Keratinocyte (primary cell): ENCODE measurements at regions not wholly inside any gene's neighbourhood (a gene's known extent, or its start where the extent isn't known, plus 50 kb on each side); places are given as distances from the start of the nearest gene placed in this dataset.

Source experiments
- DNase-seq: peaks from one replicate; pipeline ENCODE4 v3.0.0-alpha.2; 2011; ENCODE audit warnings: low read depth, missing footprints, low spot score
- FAIRE-seq: peaks from 2 replicates; lab custom pipeline; 2011; peaks lifted over from hg19 to GRCh38; lab: Jason Lieb, UNC
- H2AFZ ChIP-seq: 2 replicates; pipeline ENCODE4 v1.6.0; 2012; ENCODE audit warnings: low read length, control low read depth, inconsistent platforms; ENCODE audit not compliant: control insufficient read depth
- H3K27ac ChIP-seq: 2 replicates; pipeline ENCODE4 v1.5.1; 2011; ENCODE audit warnings: low read length; ENCODE audit not compliant: control insufficient read depth, insufficient read depth
- H3K27me3 ChIP-seq: 3 replicates; pipeline ENCODE4 v1.6.0; 2011; ENCODE audit warnings: low read length; ENCODE audit not compliant: control insufficient read depth, insufficient read depth; ENCODE audit errors: extremely low read depth
- H3K36me3 ChIP-seq, 2 experiments: 2 replicates in 1 of 2; 3 replicates in 1 of 2; pipeline ENCODE4 v1.5.1; 2011; ENCODE audit warnings: low read length in 2 of 2, mild to moderate bottlenecking in 1 of 2; ENCODE audit not compliant: control insufficient read depth in 2 of 2, insufficient read depth in 2 of 2; ENCODE audit errors: extremely low read depth in 1 of 2
- H3K4me1 ChIP-seq: 3 replicates; pipeline ENCODE4 v1.5.1; 2011; ENCODE audit warnings: low read length; ENCODE audit not compliant: control insufficient read depth, insufficient read depth; ENCODE audit errors: extremely low read depth
- H3K4me2 ChIP-seq: 3 replicates; pipeline ENCODE4 v1.6.0; 2011; ENCODE audit warnings: low read depth, low read length; ENCODE audit not compliant: control insufficient read depth, insufficient read depth; ENCODE audit errors: extremely low read depth
- H3K4me3 ChIP-seq, 3 experiments: fragments of 200-600 bp in 1 of 3; sonication (generic) in 1 of 3; 2 replicates in 2 of 3; 3 replicates in 1 of 3; pipeline ENCODE4 v1.5.1; 2011 to 2016; ENCODE audit warnings: low read length in 3 of 3, mild to moderate bottlenecking in 3 of 3, control low read depth in 2 of 3, inconsistent platforms in 1 of 3, low read depth in 1 of 3, mixed read lengths in 1 of 3, mixed run types in 1 of 3, moderate library complexity in 1 of 3; ENCODE audit not compliant: control insufficient read depth in 2 of 3, insufficient read depth in 2 of 3; ENCODE audit errors: extremely low read depth in 1 of 3
- H3K79me2 ChIP-seq: 2 replicates; pipeline ENCODE4 v1.6.0; 2012; ENCODE audit warnings: low read length; ENCODE audit not compliant: control insufficient read depth, insufficient read depth
- H3K9ac ChIP-seq: 3 replicates; pipeline ENCODE4 v1.6.0; 2011; ENCODE audit warnings: low read length; ENCODE audit not compliant: control insufficient read depth, insufficient read depth; ENCODE audit errors: extremely low read depth
- H3K9me1 ChIP-seq: 3 replicates; pipeline ENCODE4 v1.6.0; 2011; ENCODE audit warnings: low read length; ENCODE audit not compliant: control insufficient read depth, insufficient read depth; ENCODE audit errors: extremely low read depth
- H3K9me3 ChIP-seq: 2 replicates; pipeline ENCODE4 v1.5.1; 2012; ENCODE audit warnings: low read depth, low read length; ENCODE audit not compliant: control insufficient read depth
- H4K20me1 ChIP-seq: 3 replicates; pipeline ENCODE4 v1.6.0; 2011; ENCODE audit warnings: low read length; ENCODE audit not compliant: control insufficient read depth, insufficient read depth; ENCODE audit errors: extremely low read depth
- CTCF ChIP-seq, 3 experiments: IDR thresholded peaks in 1 of 3; conservative IDR thresholded peaks in 1 of 3; optimal IDR thresholded peaks in 1 of 3; 2 replicates in 2 of 3; 3 replicates in 1 of 3; pipeline versions ENCODE3 to v1.5.1; 2011; ENCODE audit warnings: low read length in 3 of 3, mild to moderate bottlenecking in 3 of 3, moderate library complexity in 2 of 3, control low read depth in 1 of 3, inconsistent platforms in 1 of 3; ENCODE audit not compliant: insufficient read depth in 2 of 3; ENCODE audit errors: extremely low read depth in 1 of 3
- EZH2 ChIP-seq: IDR thresholded peaks from one replicate; pipeline ENCODE4 v1.6.1; 2012; ENCODE audit warnings: inconsistent platforms, mild to moderate bottlenecking, low read length, moderate library complexity
- dilution Hi-C: fragments of 300-500 bp; cut with MboI; formaldehyde crosslinking; loops from one replicate; pipeline ENCODE4 v1.7.0; 2020; ENCODE audit warnings: low sequenced_read_pairs; ENCODE audit not compliant: extremely low pct_ligation_motif_present

- Histone ChIP-seq H3K4me3 (no peak overlapping the region), H4K20me1 (peaks cover 49% of the 10 kb centered on the region), H3K4me1 (peaks cover 25% of the 10 kb centered on the region), H3K27me3 (no peaks in the 10 kb centered on the region), H3K27ac (peak overlapping the region; percentile 15), H2AFZ (no peak overlapping the region), H3K9ac (no peak overlapping the region), H3K9me1 (peaks cover 5% of the 10 kb centered on the region), H3K79me2 (peaks cover 85% of the 10 kb centered on the region), H3K9me3 (no peaks in the 10 kb centered on the region), H3K4me2 (peak overlapping the region; percentile 29), H3K36me3 (peaks cover 11 to 17% of the 10 kb centered on the region in 2 experiments)
- FAIRE-seq: no peak
- TF ChIP-seq CTCF (optimal IDR thresholded peaks at IDR 0.05 in 1 of 3, IDR thresholded peaks at IDR 0.05 in 1 of 3, conservative IDR thresholded peaks at IDR 0.05 in 1 of 3; ENCODE audit: extremely low read depth in 1 of 3, insufficient read depth in 2 of 3, low read length in 3 of 3) (peak in 1 of 3 experiments; percentile 5), EZH2 (no peak)
- dilution Hi-C loops: no loop called here
- no peak for DNase-seq
These were observed 108.5 kb downstream of the C9orf152 start for GRCh38 chr9:110099236-110100095.

GRCh38 chr9:110101531-110102161 lies 106.3 kb downstream of the C9orf152 start:
- TF ChIP-seq EZH2 (no peak), CTCF (optimal IDR thresholded peaks at IDR 0.05 in 1 of 3, IDR thresholded peaks at IDR 0.05 in 1 of 3, conservative IDR thresholded peaks at IDR 0.05 in 1 of 3; ENCODE audit: extremely low read depth in 1 of 3, insufficient read depth in 2 of 3, low read length in 3 of 3) (no peak)
- Histone ChIP-seq H3K4me1 (peaks cover 11% of the 10 kb centered on the region), H3K4me3 (no peak overlapping the region), H3K27ac (no peak overlapping the region), H3K4me2 (no peak overlapping the region), H3K79me2 (peaks cover 85% of the 10 kb centered on the region), H2AFZ (no peak overlapping the region), H3K9me3 (no peaks in the 10 kb centered on the region), H3K36me3 (peaks cover 14 to 17% of the 10 kb centered on the region in 2 experiments), H3K27me3 (no peaks in the 10 kb centered on the region), H4K20me1 (peaks cover 39% of the 10 kb centered on the region), H3K9ac (no peak overlapping the region), H3K9me1 (peaks cover 5% of the 10 kb centered on the region)
- dilution Hi-C loops: no loop called here
- FAIRE-seq (no peak), DNase-seq (no peak)
